Mononuclear cell (primary cell): ENCODE measurements at regions not wholly inside any gene's neighbourhood (a gene's known extent, or its start where the extent isn't known, plus 50 kb on each side); places are given as distances from the start of the nearest gene placed in this dataset.
"Not testable (repeated sequence)": the region's sequence is repeated elsewhere in the genome, so short reads cannot be mapped to it uniquely, and the experiment has no call there.

Experiments used
- H3K27me3 ChIP-seq: 2 replicates; pipeline ENCODE4 v1.6.0; 2011; ENCODE audit warnings: low read length, control low read depth; ENCODE audit not compliant: insufficient read depth
- H3K4me1 ChIP-seq: 2 replicates; pipeline ENCODE4 v1.5.1; 2011; ENCODE audit warnings: mild to moderate bottlenecking, low read length, control low read depth; ENCODE audit not compliant: insufficient read depth
- H3K4me3 ChIP-seq: 2 replicates; pipeline ENCODE4 v1.5.1; 2011; ENCODE audit warnings: mild to moderate bottlenecking, low read length, moderate library complexity
- H3K9me3 ChIP-seq: 2 replicates; pipeline ENCODE4 v1.5.1; 2011; ENCODE audit warnings: low read depth, mild to moderate bottlenecking, control low read depth, low read length

- Histone ChIP-seq H3K4me1 (peaks cover 73% of the 10 kb centered on the region), H3K9me3 (no peaks in the 10 kb centered on the region), H3K4me3 (no peak overlapping the region), H3K27me3 (no peaks in the 10 kb centered on the region)
Observed at GRCh38 chr16:29154676-29155121, 169.8 kb downstream of the LAT start.

GRCh38 chr16:29154088-29154487, 169.2 kb downstream of the LAT start:
- peaks cover 80% of the 10 kb centered on the region for H3K4me1 ChIP-seq
- no peak overlapping the region for H3K4me3 ChIP-seq
- no peaks in the 10 kb centered on the region for H3K9me3 ChIP-seq
- H3K27me3 ChIP-seq, result no peaks in the 10 kb centered on the region

GRCh38 chr16:29153307-29153706, 168.5 kb downstream of the LAT start:
- H3K4me1 ChIP-seq, result peaks cover 81% of the 10 kb centered on the region
- H3K4me3 ChIP-seq, H3K27me3 ChIP-seq, H3K9me3 ChIP-seq: not testable (repeated sequence)

DNA sequence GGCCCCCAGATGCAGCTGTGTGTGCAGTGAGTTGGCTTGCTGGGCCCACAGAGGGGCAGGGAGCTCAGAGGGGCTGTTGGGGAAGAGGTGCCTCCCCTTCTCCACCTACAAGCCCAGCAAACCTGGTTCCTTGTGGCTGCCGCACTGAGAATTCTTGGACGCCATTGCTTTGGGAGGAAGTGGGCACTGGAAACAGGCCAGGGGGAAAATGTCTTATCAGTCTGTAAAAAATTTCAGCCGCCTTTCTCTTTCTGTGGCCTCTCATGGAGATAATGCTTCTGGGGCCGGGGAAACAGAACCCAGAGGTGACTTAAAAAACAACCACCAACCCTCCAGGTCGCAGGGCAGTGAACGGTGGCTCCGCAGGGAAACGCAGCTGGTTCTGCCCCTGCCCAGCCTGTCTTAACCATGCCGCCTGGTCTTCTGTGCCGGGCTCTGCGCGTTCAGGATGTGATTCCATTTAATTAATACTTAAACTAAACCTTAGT, 167.7 kb downstream of the LAT start:
- H3K4me1 ChIP-seq, result peaks cover 78% of the 10 kb centered on the region
- H3K9me3 ChIP-seq, H3K27me3 ChIP-seq, H3K4me3 ChIP-seq: not testable (repeated sequence)

DNA sequence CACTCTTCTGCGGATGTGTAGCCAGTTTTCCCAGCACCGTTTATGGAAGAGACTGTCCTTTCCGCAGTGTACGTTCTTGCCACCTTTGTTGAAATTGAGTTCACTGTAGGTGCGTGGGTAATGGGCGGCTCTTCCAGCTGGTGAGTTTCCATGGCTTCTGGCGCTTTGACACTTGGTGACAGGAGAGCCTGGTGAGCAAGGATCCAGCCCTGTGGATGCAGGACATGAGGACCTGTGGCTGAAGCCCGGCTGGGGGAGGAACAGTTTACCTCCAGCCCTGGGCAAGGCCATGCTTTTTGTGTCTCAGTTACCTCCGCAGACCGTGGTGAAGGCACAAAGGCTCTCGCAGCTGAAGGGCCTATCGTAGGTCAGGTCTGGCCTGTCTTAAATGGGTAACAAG, 166.5 kb downstream of the LAT start:
- H3K4me1 ChIP-seq, result peaks cover 66% of the 10 kb centered on the region

DNA sequence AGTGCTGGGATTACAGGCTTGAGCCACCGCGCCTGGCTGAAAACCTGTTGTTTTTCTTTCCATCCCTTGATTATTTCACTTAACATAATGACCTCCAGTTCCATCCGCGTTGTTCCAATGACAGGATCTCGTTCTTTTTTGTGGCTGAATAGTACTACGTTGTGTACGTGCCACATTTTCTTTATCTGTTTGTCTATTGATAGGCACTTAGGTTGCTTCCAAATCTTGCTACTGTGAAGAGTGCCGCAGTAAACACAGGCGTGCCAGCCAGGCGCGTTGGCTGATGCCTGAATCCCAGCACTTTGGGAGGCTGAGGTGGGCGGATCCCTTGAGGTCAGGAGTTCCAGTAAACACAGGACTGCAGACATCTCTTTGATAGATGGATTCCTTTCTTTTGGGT, 165.1 kb downstream of the LAT start:
- H3K4me1 ChIP-seq, result peaks cover 52% of the 10 kb centered on the region

More for the DNA sequence above, 166.5 kb downstream of the LAT start:
- no peaks in the 10 kb centered on the region for H3K27me3 ChIP-seq
- H3K9me3 ChIP-seq, result no peaks in the 10 kb centered on the region
- no peak overlapping the region for H3K4me3 ChIP-seq

GRCh38 chr16:29148867-29149272, 164.0 kb downstream of the LAT start:
- H3K9me3 ChIP-seq, result no peaks in the 10 kb centered on the region
- no peaks in the 10 kb centered on the region for H3K27me3 ChIP-seq
- H3K4me1 ChIP-seq, result peaks cover 44% of the 10 kb centered on the region
- H3K4me3 ChIP-seq, result no peak overlapping the region

More for the DNA sequence above, 165.1 kb downstream of the LAT start:
- H3K9me3 ChIP-seq, H3K4me3 ChIP-seq, H3K27me3 ChIP-seq: not testable (repeated sequence)

- Histone ChIP-seq H3K4me3 (no peak overlapping the region), H3K4me1 (peaks cover 38% of the 10 kb centered on the region), H3K27me3 (no peaks in the 10 kb centered on the region), H3K9me3 (no peaks in the 10 kb centered on the region)
Observed at GRCh38 chr16:29148131-29148691, 163.4 kb downstream of the LAT start.

DNA sequence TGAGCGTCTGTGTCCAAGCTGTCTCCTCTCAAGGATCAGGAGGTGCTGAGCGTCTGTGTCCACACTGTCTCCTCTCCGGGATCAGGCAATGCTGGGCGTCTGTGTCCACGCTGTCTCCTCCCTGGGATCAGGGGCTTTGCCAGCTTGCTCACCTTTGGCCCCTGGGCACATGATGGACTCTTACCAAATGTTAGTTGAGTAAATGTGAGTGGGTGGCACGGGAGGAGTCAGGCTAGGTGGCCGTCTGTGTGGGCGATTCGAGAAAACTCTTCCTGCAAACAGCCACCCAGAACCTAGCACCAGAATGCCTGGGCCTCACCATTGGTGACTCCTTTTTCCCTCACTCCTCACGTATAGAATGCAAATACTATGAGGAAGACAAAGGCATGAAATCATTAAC, 162.9 kb downstream of the LAT start:
- not testable (repeated sequence) for H3K4me3 ChIP-seq, H3K9me3 ChIP-seq, H3K27me3 ChIP-seq
- peaks cover 33% of the 10 kb centered on the region for H3K4me1 ChIP-seq

GRCh38 chr16:29146808-29147643, 162.2 kb downstream of the LAT start:
- H3K9me3 ChIP-seq, H3K27me3 ChIP-seq, H3K4me3 ChIP-seq: not testable (repeated sequence)
- peaks cover 26% of the 10 kb centered on the region for H3K4me1 ChIP-seq

DNA sequence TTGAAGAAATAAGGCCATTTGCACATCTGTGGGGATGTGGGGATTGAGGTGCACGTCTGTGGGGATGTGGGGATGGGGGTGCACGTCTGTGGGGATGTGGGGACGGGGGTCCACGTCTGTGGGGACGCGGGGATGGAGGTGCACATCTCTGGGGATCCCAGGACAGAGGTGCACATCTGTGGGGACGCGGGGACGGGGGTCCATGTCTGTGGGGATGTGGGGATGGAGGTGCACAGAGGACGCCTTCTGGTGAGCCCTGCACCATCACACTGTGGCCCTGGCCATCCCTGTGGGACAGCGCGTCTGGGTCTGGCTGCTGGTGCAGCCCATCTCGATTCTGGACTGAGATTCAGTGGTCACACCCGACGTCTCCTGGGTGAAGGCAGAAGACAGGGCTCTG, 161.4 kb downstream of the LAT start:
- Histone ChIP-seq H3K9me3 (no peaks in the 10 kb centered on the region), H3K4me1 (peaks cover 26% of the 10 kb centered on the region), H3K4me3 (no peak overlapping the region), H3K27me3 (no peaks in the 10 kb centered on the region)

DNA sequence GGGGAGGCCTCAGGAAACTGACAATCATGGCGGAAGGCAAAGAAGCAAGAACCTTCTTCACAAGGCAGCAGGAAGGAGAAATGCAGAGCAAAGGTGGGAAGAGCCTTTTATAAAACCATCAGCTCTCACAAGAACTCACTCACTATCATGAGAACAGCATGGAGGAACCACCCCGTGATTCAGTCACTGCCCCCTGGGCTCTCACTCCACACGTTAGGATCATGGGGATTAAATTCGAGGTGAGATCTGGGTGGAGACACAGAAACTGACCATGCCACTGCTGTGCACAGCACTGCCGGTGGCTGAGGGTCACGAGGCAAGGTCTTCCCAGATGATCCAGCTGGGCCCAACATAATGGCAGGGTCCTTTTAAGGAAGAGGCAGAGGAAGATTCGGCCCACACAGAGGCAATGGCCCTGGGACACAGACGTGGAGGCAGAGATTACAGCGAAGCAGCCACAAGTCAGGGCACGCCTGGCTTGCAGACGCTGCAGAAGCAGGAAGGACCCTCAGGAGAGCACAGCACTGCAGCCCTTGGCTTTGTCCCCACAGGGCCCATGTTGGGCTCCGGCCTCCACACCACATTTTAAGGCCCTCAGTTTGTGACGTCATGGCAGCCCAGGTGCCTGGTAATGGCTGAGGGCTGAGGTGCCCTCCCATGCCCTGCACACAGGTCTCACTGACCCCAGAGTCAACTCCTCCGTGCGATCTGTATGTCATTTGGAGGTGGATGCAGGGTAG, 160.8 kb downstream of the LAT start:
- H3K9me3 ChIP-seq, H3K4me3 ChIP-seq, H3K27me3 ChIP-seq: not testable (repeated sequence)
- H3K4me1 ChIP-seq, result peaks cover 26% of the 10 kb centered on the region

- peaks cover 22% of the 10 kb centered on the region for H3K4me1 ChIP-seq
- not testable (repeated sequence) for H3K27me3 ChIP-seq, H3K9me3 ChIP-seq, H3K4me3 ChIP-seq
Observed at GRCh38 chr16:29145086-29145485, 160.2 kb downstream of the LAT start.

GRCh38 chr16:29144669-29145062, 159.8 kb downstream of the LAT start:
- H3K4me1 ChIP-seq, result peaks cover 18% of the 10 kb centered on the region
- not testable (repeated sequence) for H3K4me3 ChIP-seq, H3K27me3 ChIP-seq, H3K9me3 ChIP-seq
